ENCODE measurements at regions not wholly inside any gene's neighbourhood (a gene's known extent, or its start where the extent isn't known, plus 50 kb on each side); places are given as distances from the start of the nearest gene placed in this dataset.
A peak's percentile ranks its signal among the peaks of the same experiment; 100 is the strongest.

DNA sequence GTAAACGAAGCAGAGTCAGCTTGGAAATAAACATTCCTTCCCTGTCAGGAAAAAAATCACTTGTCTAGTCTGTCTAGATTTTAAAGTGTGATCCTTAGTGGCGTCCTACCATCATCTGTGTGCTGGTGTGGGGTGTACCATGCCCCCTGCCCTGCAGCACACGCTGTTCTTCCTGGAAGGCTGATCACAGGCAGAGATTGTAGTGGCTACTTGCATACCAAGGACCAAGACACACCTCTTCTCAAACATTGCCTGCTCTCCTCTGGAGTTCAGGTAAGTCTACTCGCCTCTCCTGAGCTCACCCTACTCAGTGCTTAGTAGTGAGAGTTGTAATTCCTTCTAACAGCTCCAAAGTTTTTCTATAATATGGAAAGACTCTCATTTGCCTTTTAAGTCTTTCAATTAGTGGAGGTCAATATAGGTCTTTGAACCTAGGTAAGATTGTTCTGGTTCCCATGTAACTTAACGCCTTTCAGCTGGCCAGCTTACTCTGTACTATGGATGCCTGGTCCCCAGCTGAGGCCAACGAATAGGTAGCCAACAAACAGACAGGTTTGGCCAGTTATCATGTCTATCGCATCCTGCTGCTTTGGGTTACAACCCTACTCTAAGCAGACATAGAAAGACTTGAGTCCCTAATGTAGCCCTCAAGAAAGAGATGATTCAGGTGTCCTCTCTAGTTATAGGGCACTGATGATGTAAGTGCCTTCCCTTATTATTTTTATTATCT is 55.4 kb downstream of the XCL1 start:
- TF ChIP-seq, protein P1, sequence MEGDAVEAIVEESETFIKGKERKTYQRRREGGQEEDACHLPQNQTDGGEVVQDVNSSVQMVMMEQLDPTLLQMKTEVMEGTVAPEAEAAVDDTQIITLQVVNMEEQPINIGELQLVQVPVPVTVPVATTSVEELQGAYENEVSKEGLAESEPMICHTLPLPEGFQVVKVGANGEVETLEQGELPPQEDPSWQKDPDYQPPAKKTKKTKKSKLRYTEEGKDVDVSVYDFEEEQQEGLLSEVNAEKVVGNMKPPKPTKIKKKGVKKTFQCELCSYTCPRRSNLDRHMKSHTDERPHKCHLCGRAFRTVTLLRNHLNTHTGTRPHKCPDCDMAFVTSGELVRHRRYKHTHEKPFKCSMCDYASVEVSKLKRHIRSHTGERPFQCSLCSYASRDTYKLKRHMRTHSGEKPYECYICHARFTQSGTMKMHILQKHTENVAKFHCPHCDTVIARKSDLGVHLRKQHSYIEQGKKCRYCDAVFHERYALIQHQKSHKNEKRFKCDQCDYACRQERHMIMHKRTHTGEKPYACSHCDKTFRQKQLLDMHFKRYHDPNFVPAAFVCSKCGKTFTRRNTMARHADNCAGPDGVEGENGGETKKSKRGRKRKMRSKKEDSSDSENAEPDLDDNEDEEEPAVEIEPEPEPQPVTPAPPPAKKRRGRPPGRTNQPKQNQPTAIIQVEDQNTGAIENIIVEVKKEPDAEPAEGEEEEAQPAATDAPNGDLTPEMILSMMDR (IDR thresholded peaks at IDR 0.05; ENCODE audit: unreplicated experiment), result no peak
- H3K36me3 Mint-ChIP-seq (ENCODE audit: insufficient read depth), result no peaks in the 10 kb centered on the region
- no peaks in the 10 kb centered on the region for H3K9me3 Mint-ChIP-seq (ENCODE audit: low read depth)
- no peaks in the 10 kb centered on the region for H3K27me3 Mint-ChIP-seq
- no peak for DNase-seq (ENCODE audit: low spot score, unreplicated experiment)
- H3K4me1 Mint-ChIP-seq (ENCODE audit: low read depth), result peaks cover 2% of the 10 kb centered on the region
- no peak overlapping the region for H3K27ac Mint-ChIP-seq
- no peak overlapping the region for H3K4me3 Mint-ChIP-seq (ENCODE audit: low read depth)

- H3K27ac Mint-ChIP-seq, result no peak overlapping the region
- no peaks in the 10 kb centered on the region for H3K9me3 Mint-ChIP-seq (ENCODE audit: low read depth)
- H3K36me3 Mint-ChIP-seq (ENCODE audit: insufficient read depth), result no peaks in the 10 kb centered on the region
- no peaks in the 10 kb centered on the region for H3K27me3 Mint-ChIP-seq
- TF ChIP-seq, protein P1 (IDR thresholded peaks at IDR 0.05; ENCODE audit: unreplicated experiment), result no peak
- H3K4me1 Mint-ChIP-seq (ENCODE audit: low read depth), result peaks cover 2% of the 10 kb centered on the region
- no peak overlapping the region for H3K4me3 Mint-ChIP-seq (ENCODE audit: low read depth)
- no peak for DNase-seq (ENCODE audit: low spot score, unreplicated experiment)
Measured at GRCh38 chr1:168634951-168635532, 58.6 kb downstream of the XCL1 start.

DNA sequence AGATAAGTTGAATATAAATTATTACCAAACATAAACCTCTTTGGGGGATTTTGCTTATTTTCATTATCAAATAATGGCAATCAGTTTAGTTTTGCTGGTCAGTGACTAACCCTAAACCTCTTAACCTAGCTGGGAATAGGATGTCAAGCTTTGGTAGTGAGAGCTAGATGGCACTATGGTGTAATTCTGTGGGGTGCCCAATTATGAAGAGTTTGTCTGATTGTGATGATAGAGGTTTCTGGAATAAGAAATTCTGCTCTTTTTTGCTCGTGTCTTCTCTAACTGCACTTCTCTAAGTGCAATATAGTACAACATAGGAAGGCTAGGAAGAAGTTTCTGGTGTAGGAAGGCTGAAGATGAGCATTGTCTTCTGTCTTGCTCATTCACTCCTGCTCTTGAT is 59.8 kb downstream of the XCL1 start:
- Mint-ChIP-seq H3K27me3 (no peaks in the 10 kb centered on the region), H3K36me3 (ENCODE audit: insufficient read depth) (no peaks in the 10 kb centered on the region), H3K4me3 (ENCODE audit: low read depth) (no peak overlapping the region), H3K4me1 (ENCODE audit: low read depth) (peaks cover 2% of the 10 kb centered on the region), H3K9me3 (ENCODE audit: low read depth) (no peaks in the 10 kb centered on the region), H3K27ac (no peak overlapping the region)
- no peak for DNase-seq (ENCODE audit: low spot score, unreplicated experiment)
- TF ChIP-seq, protein P1 (IDR thresholded peaks at IDR 0.05; ENCODE audit: unreplicated experiment), result no peak

DNA sequence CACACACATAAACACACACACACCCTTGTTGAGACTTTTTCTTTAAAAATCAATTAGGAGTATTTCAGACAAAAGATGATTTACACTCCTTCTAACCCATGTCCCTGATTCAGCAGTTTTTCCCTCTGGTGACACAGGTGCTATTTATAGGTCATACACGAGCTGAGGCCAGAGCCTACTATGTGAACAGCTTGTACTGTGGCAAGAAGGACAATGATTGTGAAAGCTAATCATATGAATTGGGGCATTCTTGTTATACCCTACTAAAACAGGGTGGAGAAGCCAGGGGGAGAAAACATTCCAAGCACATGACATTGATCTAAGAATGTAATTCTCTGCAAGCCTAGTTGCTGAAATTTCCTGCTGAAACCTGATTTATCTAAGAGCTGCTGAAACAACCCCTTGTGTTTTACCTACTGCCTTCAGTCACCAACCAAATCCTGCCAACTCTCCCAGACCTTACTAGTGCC is 60.3 kb downstream of the XCL1 start:
- no peak overlapping the region for H3K27ac Mint-ChIP-seq

GRCh38 chr1:168637350-168637991 is 61.1 kb downstream of the XCL1 start:
- DNase-seq (ENCODE audit: low spot score, unreplicated experiment), result no peak
- Mint-ChIP-seq H3K4me3 (ENCODE audit: low read depth) (no peak overlapping the region), H3K27me3 (peaks cover 3% of the 10 kb centered on the region), H3K27ac (no peak overlapping the region), H3K9me3 (ENCODE audit: low read depth) (no peaks in the 10 kb centered on the region), H3K4me1 (ENCODE audit: low read depth) (peaks cover 2% of the 10 kb centered on the region), H3K36me3 (ENCODE audit: insufficient read depth) (no peaks in the 10 kb centered on the region)
- TF ChIP-seq, protein P1 (IDR thresholded peaks at IDR 0.05; ENCODE audit: unreplicated experiment), result peak; percentile 57

More for the DNA sequence above, 60.3 kb downstream of the XCL1 start:
- Mint-ChIP-seq H3K4me1 (ENCODE audit: low read depth) (peaks cover 2% of the 10 kb centered on the region), H3K27me3 (peaks cover 2% of the 10 kb centered on the region), H3K36me3 (ENCODE audit: insufficient read depth) (no peaks in the 10 kb centered on the region), H3K9me3 (ENCODE audit: low read depth) (no peaks in the 10 kb centered on the region), H3K4me3 (ENCODE audit: low read depth) (no peak overlapping the region)
- TF ChIP-seq, protein P1 (IDR thresholded peaks at IDR 0.05; ENCODE audit: unreplicated experiment), result no peak
- DNase-seq (ENCODE audit: low spot score, unreplicated experiment), result no peak
